HL-60 (cell line): ENCODE measurements at regions not wholly inside any gene's neighbourhood (a gene's known extent, or its start where the extent isn't known, plus 50 kb on each side); places are given as distances from the start of the nearest gene placed in this dataset.

Experiments
- DNase-seq, 2 experiments: peaks; one replicate each; pipeline ENCODE4 v3.0.0-alpha.2; 2010 to 2020; ENCODE audit warnings: low read depth in 1 of 2, low spot score in 1 of 2
- H3K27ac ChIP-seq: fragments of 250-450 bp; sonication (Bioruptor Pico); replicated peaks from 2 replicates; pipeline ENCODE4 v1.5.1; 2020; ENCODE audit warnings: mild to moderate bottlenecking, moderate library complexity
- H3K27me3 ChIP-seq: fragments of 250-450 bp; sonication (Bioruptor Pico); 2 replicates; pipeline ENCODE4 v1.5.1; 2021; ENCODE audit warnings: mild to moderate bottlenecking, moderate library complexity; ENCODE audit not compliant: insufficient read depth, poor library complexity, severe bottlenecking
- H3K4me3 ChIP-seq: replicated peaks from 2 replicates; pipeline ENCODE4 v1.5.1; 2011; ENCODE audit warnings: mild to moderate bottlenecking, control low read depth, low read length; ENCODE audit not compliant: insufficient read depth
- CTCF ChIP-seq: IDR thresholded peaks from one replicate; pipeline ENCODE4 v1.5.1; 2011; ENCODE audit warnings: low read length, control low read depth, inconsistent platforms; ENCODE audit not compliant: insufficient read depth
- GABPA ChIP-seq: IDR thresholded peaks from 2 replicates; pipeline ENCODE4 v1.6.1; 2012; ENCODE audit warnings: low read depth
- POLR2AphosphoS5 ChIP-seq: IDR thresholded peaks from 2 replicates; pipeline ENCODE4 v1.6.1; 2012; ENCODE audit warnings: low read depth
- REST ChIP-seq: IDR thresholded peaks from 2 replicates; pipeline ENCODE4 v1.6.1; 2012; ENCODE audit warnings: low read depth; ENCODE audit not compliant: insufficient replicate concordance
- SPI1 ChIP-seq: IDR thresholded peaks from 2 replicates; pipeline ENCODE4 v1.6.1; 2012; ENCODE audit warnings: low read depth, mild to moderate bottlenecking, borderline replicate concordance

GRCh38 chr4:60565558-60565957, 634.6 kb upstream of the ADGRL3 start:
- DNase-seq = no peak
- no peak overlapping the region for H3K27ac ChIP-seq
- TF ChIP-seq GABPA (no peak), CTCF (no peak), POLR2AphosphoS5 (no peak), REST (no peak), SPI1 (no peak)

GRCh38 chr4:60575336-60575735, 624.8 kb upstream of the ADGRL3 start:
- no peaks in the 10 kb centered on the region for H3K27me3 ChIP-seq
- no peak for TF ChIP-seq CTCF
- H3K27ac ChIP-seq = no peak overlapping the region
- no peak overlapping the region for H3K4me3 ChIP-seq
- no peak for DNase-seq

More at GRCh38 chr4:60565558-60565957, 634.6 kb upstream of the ADGRL3 start:
- Histone ChIP-seq H3K4me3 (no peak overlapping the region), H3K27me3 (no peaks in the 10 kb centered on the region)

GRCh38 chr4:60579335-60579734, 620.8 kb upstream of the ADGRL3 start:
- no peaks in the 10 kb centered on the region for H3K27me3 ChIP-seq
- no peak overlapping the region for H3K27ac ChIP-seq
- no peak overlapping the region for H3K4me3 ChIP-seq
- no peak for DNase-seq
- TF ChIP-seq CTCF (no peak), GABPA (no peak), REST (no peak), SPI1 (no peak), POLR2AphosphoS5 (no peak)

GRCh38 chr4:60581919-60582536, 618.1 kb upstream of the ADGRL3 start:
- DNase-seq = no peak

More at GRCh38 chr4:60581919-60582536, 618.1 kb upstream of the ADGRL3 start:
- Histone ChIP-seq H3K4me3 (no peak overlapping the region), H3K27me3 (no peaks in the 10 kb centered on the region), H3K27ac (no peak overlapping the region)
- TF ChIP-seq SPI1 (no peak), REST (no peak), CTCF (no peak), GABPA (no peak), POLR2AphosphoS5 (no peak)
